ENCODE measurements at regions not wholly inside any gene's neighbourhood (a gene's known extent, or its start where the extent isn't known, plus 50 kb on each side); places are given as distances from the start of the nearest gene placed in this dataset.
"Not testable (repeated sequence)": the region's sequence is repeated elsewhere in the genome, so short reads cannot be mapped to it uniquely, and the experiment has no call there.

DNA sequence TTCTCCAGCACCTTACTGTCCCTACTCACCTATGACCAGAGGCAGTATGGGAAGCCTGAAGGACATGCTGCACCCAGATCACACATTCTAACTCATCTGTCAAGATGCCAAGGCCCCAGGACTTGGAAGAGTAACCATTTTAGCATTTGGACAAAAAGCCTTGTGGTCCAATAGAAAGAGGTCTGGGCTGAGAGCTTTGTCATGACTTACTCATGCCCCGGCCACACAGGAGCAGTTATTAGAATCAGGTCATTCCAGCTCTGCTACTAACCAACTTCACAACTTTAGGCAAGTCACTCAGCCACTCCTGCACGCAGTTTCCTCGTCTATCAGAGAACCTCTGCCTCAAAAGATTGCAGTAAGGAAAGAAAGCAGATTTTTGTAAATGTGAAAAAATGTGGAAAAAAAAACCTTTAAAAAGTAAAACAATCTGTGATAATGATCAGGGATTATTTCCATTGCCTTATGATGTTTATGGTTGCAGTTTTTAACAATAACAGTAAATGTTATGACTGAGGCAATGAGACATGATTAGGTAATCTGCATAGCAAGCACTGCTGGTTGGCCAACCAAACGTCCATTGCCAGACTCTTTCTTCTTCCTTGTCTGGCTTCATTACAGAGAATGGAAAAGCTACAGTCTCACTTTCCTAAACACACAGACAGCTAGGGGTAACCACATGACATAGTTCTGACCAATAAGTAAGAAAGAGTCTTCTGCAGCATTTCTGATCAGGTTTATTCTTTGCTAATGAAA lies 255.4 kb upstream of the CHAC2 start:
- Histone ChIP-seq H3K4me1 (ENCODE audit: insufficient read depth, low read length) (peaks cover 13% of the 10 kb centered on the region), H3K27me3 (ENCODE audit: insufficient read depth, low read length) (no peaks in the 10 kb centered on the region), H3K4me3 (ENCODE audit: low read length) (no peak overlapping the region), H3K27ac (ENCODE audit: low read depth, low read length) (no peak overlapping the region), H3K9ac (ENCODE audit: low read depth, low read length) (no peak overlapping the region), H3K9me3 (ENCODE audit: insufficient read depth, low read depth, low read length) (no peaks in the 10 kb centered on the region), H3K36me3 (ENCODE audit: insufficient read depth, low read length) (no peaks in the 10 kb centered on the region)
- WGBS, result 91% methylated on average over 4 of the region's 4 CpGs

DNA sequence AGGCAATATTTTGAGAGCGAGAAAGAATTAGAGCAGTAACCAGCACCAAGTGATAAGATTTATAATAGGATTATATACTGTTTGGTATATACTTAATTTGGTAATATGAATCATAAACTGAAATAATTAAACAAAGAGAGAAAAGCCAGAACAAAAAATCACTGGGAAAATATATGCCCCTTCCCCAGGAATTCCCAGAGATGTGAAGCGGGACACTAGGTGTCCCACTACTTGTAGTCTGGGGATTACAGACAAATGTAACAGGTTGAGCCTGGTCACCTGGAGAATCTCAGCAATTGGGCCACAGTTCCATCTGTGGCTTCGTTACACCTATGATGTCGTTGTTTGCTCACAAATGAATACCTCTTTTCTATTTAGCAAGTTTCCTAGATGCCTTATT lies 256.1 kb upstream of the CHAC2 start:
- Histone ChIP-seq H3K4me3 (ENCODE audit: low read length) (no peak overlapping the region), H3K4me1 (ENCODE audit: insufficient read depth, low read length) (peaks cover 13% of the 10 kb centered on the region), H3K9ac (ENCODE audit: low read depth, low read length) (no peak overlapping the region), H3K27me3 (ENCODE audit: insufficient read depth, low read length) (no peaks in the 10 kb centered on the region), H3K27ac (ENCODE audit: low read depth, low read length) (no peak overlapping the region), H3K36me3 (ENCODE audit: insufficient read depth, low read length) (no peaks in the 10 kb centered on the region), H3K9me3 (ENCODE audit: insufficient read depth, low read depth, low read length) (no peaks in the 10 kb centered on the region)
- WGBS, result 92% methylated on average over 4 of the region's 4 CpGs

DNA sequence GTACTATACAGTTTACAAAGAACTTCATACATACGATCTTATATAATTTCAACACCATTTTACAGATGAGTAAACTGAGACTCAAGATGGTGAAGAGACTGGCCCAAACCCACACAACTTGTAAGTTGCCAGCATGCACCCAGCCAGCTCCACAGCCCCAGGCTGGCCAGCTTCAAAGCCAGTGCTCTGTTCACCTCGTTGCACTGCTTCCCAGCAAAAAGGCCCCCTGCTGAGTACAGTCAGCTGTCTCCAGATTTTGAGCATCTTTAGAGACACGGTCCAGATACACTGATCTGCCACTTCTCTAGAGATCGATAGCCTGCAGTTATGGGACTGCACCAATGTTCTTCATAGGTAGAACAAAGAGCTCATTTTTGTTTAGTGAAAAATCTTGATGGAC lies 257.2 kb upstream of the CHAC2 start:
- no peak overlapping the region; the same call in 1 of the 2 replicates for H3K27ac ChIP-seq (ENCODE audit: low read depth, low read length)
- peaks cover 13% of the 10 kb centered on the region for H3K4me1 ChIP-seq (ENCODE audit: insufficient read depth, low read length)
- 73% methylated on average over 4 of the region's 4 CpGs for WGBS
- no peak overlapping the region for H3K9ac ChIP-seq (ENCODE audit: low read depth, low read length)
- H3K9me3 ChIP-seq (ENCODE audit: insufficient read depth, low read depth, low read length), result no peaks in the 10 kb centered on the region
- no peaks in the 10 kb centered on the region for H3K27me3 ChIP-seq (ENCODE audit: insufficient read depth, low read length)
- H3K4me3 ChIP-seq (ENCODE audit: low read length), result no peak overlapping the region
- H3K36me3 ChIP-seq (ENCODE audit: insufficient read depth, low read length), result no peaks in the 10 kb centered on the region

DNA sequence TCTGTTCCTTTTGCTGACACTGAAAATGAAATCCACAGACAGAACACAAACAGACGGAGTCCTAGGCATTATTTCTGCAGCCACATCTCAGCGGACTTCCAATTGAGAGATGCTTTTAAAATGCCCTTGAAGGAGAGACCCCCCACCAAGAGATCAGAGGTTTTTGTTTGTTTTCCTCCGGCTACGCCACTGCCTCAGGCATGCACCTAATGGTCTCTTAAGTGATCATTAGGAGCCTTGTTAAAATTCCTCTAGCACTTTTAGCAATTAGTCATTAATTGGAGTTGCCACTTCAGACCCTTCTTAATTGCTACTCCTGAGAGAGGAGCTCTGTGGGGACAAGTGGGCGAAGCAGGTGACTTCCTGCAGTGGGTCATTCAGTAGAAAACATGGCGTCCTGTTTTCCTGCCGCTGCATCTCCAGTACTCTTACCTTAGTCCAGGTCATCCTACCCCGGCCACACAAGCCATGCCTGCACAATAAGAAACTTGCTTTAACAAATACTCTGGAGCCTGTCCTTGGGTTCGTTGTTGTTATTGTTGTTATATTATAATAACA lies 257.7 kb upstream of the CHAC2 start:
- Histone ChIP-seq H3K36me3 (ENCODE audit: insufficient read depth, low read length) (no peaks in the 10 kb centered on the region), H3K4me3 (ENCODE audit: low read length) (no peak overlapping the region), H3K9ac (ENCODE audit: low read depth, low read length) (no peak overlapping the region), H3K27ac (ENCODE audit: low read depth, low read length) (no peak overlapping the region), H3K27me3 (ENCODE audit: insufficient read depth, low read length) (no peaks in the 10 kb centered on the region), H3K4me1 (ENCODE audit: insufficient read depth, low read length) (peaks cover 14% of the 10 kb centered on the region), H3K9me3 (ENCODE audit: insufficient read depth, low read depth, low read length) (no peaks in the 10 kb centered on the region)
- 39% methylated on average over 8 of the region's 9 CpGs for WGBS

DNA sequence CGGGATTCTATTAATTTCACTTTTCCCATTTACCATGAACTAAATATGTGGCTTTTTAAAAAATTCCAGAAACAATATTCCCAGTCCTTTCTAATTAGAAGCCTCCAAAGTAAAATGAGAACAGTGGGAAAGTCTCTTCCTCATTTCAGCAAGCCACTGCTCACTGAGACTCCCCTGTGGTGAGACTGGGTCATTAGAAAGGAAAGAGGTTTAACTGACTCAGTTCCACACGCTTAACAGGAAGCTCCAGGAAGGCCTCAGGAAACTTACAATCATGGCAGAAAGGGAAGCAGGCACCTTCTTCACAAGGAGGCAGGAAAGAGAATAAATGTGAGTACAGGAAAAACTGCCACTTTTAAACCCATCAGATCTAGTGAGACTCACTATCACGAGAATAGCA lies 258.9 kb upstream of the CHAC2 start:
- no peaks in the 10 kb centered on the region for H3K27me3 ChIP-seq (ENCODE audit: insufficient read depth, low read length)
- no peak overlapping the region for H3K27ac ChIP-seq (ENCODE audit: low read depth, low read length)
- WGBS, result 86% methylated on average over 3 of the region's 3 CpGs
- no peak overlapping the region for H3K4me3 ChIP-seq (ENCODE audit: low read length)
- no peaks in the 10 kb centered on the region for H3K36me3 ChIP-seq (ENCODE audit: insufficient read depth, low read length)
- no peaks in the 10 kb centered on the region for H3K9me3 ChIP-seq (ENCODE audit: insufficient read depth, low read depth, low read length)
- no peak overlapping the region for H3K9ac ChIP-seq (ENCODE audit: low read depth, low read length)
- peaks cover 26% of the 10 kb centered on the region for H3K4me1 ChIP-seq (ENCODE audit: insufficient read depth, low read length)

DNA sequence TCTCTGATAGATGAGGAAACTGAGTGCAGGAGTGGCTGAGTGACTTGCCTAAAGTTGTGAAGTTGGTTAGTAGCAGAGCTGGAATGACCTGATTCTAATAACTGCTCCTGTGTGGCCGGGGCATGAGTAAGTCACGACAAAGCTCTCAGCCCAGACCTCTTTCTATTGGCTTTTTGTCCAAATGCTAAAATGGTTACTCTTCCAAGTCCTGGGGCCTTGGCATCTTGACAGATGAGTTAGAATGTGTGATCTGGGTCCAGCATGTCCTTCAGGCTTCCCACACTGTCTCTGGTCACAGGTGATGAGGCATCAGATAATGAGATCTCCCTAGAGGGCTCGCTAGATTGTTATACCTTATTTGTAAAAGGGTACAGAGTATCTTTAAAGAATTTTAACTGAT lies 260.5 kb upstream of the CHAC2 start:
- peaks cover 27% of the 10 kb centered on the region for H3K4me1 ChIP-seq (ENCODE audit: insufficient read depth, low read length)
- H3K4me3 ChIP-seq (ENCODE audit: low read length); H3K36me3 ChIP-seq (ENCODE audit: insufficient read depth, low read length); H3K27me3 ChIP-seq (ENCODE audit: insufficient read depth, low read length); H3K9me3 ChIP-seq (ENCODE audit: insufficient read depth, low read depth, low read length); H3K9ac ChIP-seq (ENCODE audit: low read depth, low read length); H3K27ac ChIP-seq (ENCODE audit: low read depth, low read length): not testable (repeated sequence)
- WGBS, result 98% methylated on average over 2 of the region's 3 CpGs

DNA sequence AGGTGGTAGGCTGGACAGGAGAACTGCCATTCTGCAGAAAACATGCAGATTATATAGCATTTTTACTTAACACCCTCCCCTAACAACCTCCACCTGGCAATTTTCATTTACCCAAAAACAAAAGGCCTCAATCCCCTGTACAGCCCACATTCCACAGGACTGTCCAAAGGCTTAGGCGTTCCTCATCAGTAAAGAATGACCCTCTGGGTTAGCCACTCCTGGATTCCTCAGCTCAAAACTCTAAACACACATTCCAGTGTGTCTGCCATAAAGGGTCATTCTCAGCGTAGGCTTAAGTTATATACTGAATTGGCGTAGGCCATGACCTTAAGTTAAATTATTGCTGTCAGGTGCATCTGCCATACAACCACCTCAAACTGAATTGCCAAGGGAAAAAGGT lies 261.8 kb upstream of the CHAC2 start:
- Histone ChIP-seq H3K4me3 (ENCODE audit: low read length) (no peak overlapping the region), H3K27ac (ENCODE audit: low read depth, low read length) (no peak overlapping the region), H3K9ac (ENCODE audit: low read depth, low read length) (no peak overlapping the region), H3K36me3 (ENCODE audit: insufficient read depth, low read length) (no peaks in the 10 kb centered on the region), H3K9me3 (ENCODE audit: insufficient read depth, low read depth, low read length) (no peaks in the 10 kb centered on the region), H3K4me1 (ENCODE audit: insufficient read depth, low read length) (peaks cover 27% of the 10 kb centered on the region), H3K27me3 (ENCODE audit: insufficient read depth, low read length) (no peaks in the 10 kb centered on the region)
- 92% methylated on average over 3 of the region's 3 CpGs for WGBS

DNA sequence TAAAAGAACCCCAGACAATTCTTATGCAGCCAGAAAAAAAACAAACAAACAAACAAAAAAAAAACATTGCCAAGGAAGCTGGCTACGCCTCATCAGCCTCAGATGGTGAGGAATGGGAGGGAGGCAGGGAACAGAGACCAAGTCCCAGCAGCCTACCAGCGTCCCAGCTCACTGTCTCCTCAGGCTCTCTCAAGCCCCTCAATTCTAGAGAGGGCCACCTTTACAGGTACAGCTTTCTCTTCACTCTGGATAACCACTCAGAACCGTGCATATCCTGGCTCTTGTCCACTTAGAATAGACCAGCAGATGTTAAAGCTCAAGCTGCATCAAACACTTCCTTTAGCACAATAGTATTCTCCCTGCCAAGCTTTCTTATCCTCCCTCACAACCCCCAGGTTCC lies 263.1 kb upstream of the CHAC2 start:
- no peak overlapping the region for H3K9ac ChIP-seq (ENCODE audit: low read depth, low read length)
- no peaks in the 10 kb centered on the region for H3K36me3 ChIP-seq (ENCODE audit: insufficient read depth, low read length)
- H3K4me1 ChIP-seq (ENCODE audit: insufficient read depth, low read length), result peaks cover 18% of the 10 kb centered on the region
- no peak overlapping the region for H3K4me3 ChIP-seq (ENCODE audit: low read length)
- no peak overlapping the region for H3K27ac ChIP-seq (ENCODE audit: low read depth, low read length)
- no peaks in the 10 kb centered on the region for H3K9me3 ChIP-seq (ENCODE audit: insufficient read depth, low read depth, low read length)
- 57% methylated on average over 3 of the region's 3 CpGs for WGBS
- no peaks in the 10 kb centered on the region for H3K27me3 ChIP-seq (ENCODE audit: insufficient read depth, low read length)

DNA sequence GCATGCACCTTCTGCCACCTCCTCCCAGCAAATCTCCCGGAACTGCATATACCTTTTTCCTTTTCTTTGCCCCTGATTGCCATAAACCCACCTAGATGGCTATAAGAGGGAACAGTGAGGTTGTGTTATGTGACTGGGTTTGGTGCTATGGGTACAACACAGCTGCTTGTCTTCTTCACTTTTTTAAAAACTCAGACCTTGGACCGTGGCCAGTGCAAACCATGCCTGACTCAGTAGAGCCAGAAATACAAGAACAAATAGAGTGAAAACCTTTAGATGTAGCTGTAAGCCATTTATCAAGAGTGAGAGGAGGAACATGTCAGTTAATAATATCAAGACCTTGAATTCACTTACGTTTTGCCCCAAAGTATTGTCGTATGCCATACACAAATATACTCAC lies 267.4 kb upstream of the CHAC2 start:
- Histone ChIP-seq H3K27me3 (ENCODE audit: insufficient read depth, low read length) (no peaks in the 10 kb centered on the region), H3K36me3 (ENCODE audit: insufficient read depth, low read length) (no peaks in the 10 kb centered on the region), H3K4me1 (ENCODE audit: insufficient read depth, low read length) (peaks cover 15% of the 10 kb centered on the region; the same call in 1 of the 2 replicates), H3K27ac (ENCODE audit: low read depth, low read length) (no peak overlapping the region), H3K4me3 (ENCODE audit: low read length) (no peak overlapping the region), H3K9ac (ENCODE audit: low read depth, low read length) (no peak overlapping the region), H3K9me3 (ENCODE audit: insufficient read depth, low read depth, low read length) (no peaks in the 10 kb centered on the region)
- 98% methylated on average over 4 of the region's 4 CpGs for WGBS

DNA sequence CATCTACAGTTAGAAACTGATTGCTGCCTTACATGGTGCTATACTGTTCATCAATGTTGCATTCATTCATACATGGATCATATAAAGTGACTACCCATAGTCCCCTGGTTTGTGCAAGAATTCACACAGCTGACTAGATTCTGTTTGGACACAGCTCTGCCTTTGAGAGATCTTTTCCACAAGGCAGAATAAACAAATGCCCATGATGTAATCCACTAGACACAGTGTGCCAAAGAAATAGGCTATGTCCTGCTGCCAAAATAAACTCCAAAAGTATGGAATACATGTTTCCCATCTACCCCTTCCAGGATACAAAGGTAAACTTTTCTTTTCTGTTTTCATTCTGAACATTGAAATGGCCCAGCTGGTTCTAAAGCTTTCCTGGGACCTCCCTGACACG lies 269.4 kb upstream of the CHAC2 start:
- Histone ChIP-seq H3K36me3 (ENCODE audit: insufficient read depth, low read length) (no peaks in the 10 kb centered on the region), H3K27me3 (ENCODE audit: insufficient read depth, low read length) (no peaks in the 10 kb centered on the region), H3K4me3 (ENCODE audit: low read length) (no peak overlapping the region), H3K9ac (ENCODE audit: low read depth, low read length) (no peak overlapping the region), H3K27ac (ENCODE audit: low read depth, low read length) (no peak overlapping the region), H3K4me1 (ENCODE audit: insufficient read depth, low read length) (no peaks in the 10 kb centered on the region), H3K9me3 (ENCODE audit: insufficient read depth, low read depth, low read length) (no peaks in the 10 kb centered on the region)
- whole genome bisulfite sequencing, result 100% methylated on average over 1 of the region's 1 CpG

DNA sequence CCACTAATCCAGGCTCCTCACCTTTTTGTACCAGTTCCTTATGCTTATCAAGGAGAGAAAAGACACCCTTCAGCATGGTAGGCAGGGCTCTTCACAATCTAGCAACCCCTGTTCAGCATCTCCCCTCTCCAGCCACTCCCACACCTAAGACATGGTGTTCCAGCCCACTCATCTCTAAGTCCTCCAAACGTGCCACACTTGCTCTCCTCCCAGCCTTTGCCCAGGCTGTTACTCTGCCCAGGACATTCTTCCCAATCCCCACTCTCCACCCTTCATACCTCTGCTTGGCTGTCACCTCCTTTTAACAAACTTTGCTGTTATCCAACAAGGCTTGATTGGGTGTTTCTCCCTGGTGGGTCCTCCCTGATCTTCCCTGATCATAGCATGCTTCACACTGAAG lies 270.6 kb upstream of the CHAC2 start:
- no peak overlapping the region for H3K9ac ChIP-seq (ENCODE audit: low read depth, low read length)
- H3K27ac ChIP-seq (ENCODE audit: low read depth, low read length), result no peak overlapping the region
- no peaks in the 10 kb centered on the region for H3K9me3 ChIP-seq (ENCODE audit: insufficient read depth, low read depth, low read length)
- H3K36me3 ChIP-seq (ENCODE audit: insufficient read depth, low read length), result no peaks in the 10 kb centered on the region
- no peaks in the 10 kb centered on the region for H3K27me3 ChIP-seq (ENCODE audit: insufficient read depth, low read length)
- no peaks in the 10 kb centered on the region for H3K4me1 ChIP-seq (ENCODE audit: insufficient read depth, low read length)
- WGBS, result 79% methylated on average over 1 of the region's 1 CpG
- no peak overlapping the region for H3K4me3 ChIP-seq (ENCODE audit: low read length)

DNA sequence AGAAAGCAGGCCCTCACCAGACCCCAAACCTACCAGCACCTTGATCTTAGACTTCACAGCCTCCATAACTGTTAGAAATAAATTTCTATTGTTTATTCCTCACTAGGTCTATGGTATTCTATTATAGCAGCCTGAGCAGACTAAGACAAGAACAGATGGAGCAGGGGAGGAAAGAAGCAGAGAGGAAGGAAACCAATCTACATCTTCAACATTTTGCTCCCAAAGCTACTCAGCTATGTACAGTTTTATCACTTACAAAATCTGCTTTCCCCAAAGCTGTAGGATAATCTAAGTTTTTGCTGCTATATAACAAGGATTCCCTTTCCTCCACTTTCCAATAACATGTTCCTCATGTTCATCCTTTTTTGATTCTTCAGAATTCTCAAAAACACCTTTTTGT lies 274.4 kb upstream of the CHAC2 start:
- no peak overlapping the region for H3K27ac ChIP-seq (ENCODE audit: low read depth, low read length)

More for the DNA sequence above, 274.4 kb upstream of the CHAC2 start:
- H3K4me1 ChIP-seq (ENCODE audit: insufficient read depth, low read length), result no peaks in the 10 kb centered on the region
- H3K36me3 ChIP-seq (ENCODE audit: insufficient read depth, low read length), result no peaks in the 10 kb centered on the region
- no peaks in the 10 kb centered on the region for H3K9me3 ChIP-seq (ENCODE audit: insufficient read depth, low read depth, low read length)
- no peaks in the 10 kb centered on the region for H3K27me3 ChIP-seq (ENCODE audit: insufficient read depth, low read length)
- H3K4me3 ChIP-seq (ENCODE audit: low read length), result no peak overlapping the region
- H3K9ac ChIP-seq (ENCODE audit: low read depth, low read length), result no peak overlapping the region
